GM12878 (cell line): ENCODE measurements at regions not wholly inside any gene's neighbourhood (a gene's known extent, or its start where the extent isn't known, plus 50 kb on each side); places are given as distances from the start of the nearest gene placed in this dataset.

Experiments used
- ATAC-seq: fragments of 200-7000 bp; cut with Tn5 transposase; 3 replicates; pipeline ENCODE4 v1.9.1; 2020; ENCODE audit warnings: mild to moderate bottlenecking, moderate library complexity
- BruUV-seq: library from RNA; stranded (reverse); fragments of 400-500 nt; replicated peaks from 2 replicates; lab custom pipeline; 2021; lab: Mats Ljungman, UMichigan
- CTCF ChIA-PET: fragments of 300-600 bp; sonication (Branson Sonifier 250); formaldehyde crosslinking; extraction: SDS; loops from one replicate; lab custom pipeline; 2021; ENCODE audit warnings: inconsistent platforms; lab: Yijun Ruan, JAX
- POLR2A ChIA-PET: fragments of 350-600 bp; formaldehyde crosslinking; extraction: SDS; loops from one replicate; lab custom pipeline; 2021; ENCODE audit warnings: inconsistent platforms; lab: Charles Lee
- RAD21 ChIA-PET: fragments of 300-600 bp; sonication (Branson Sonifier 250); formaldehyde crosslinking; loops from one replicate; lab custom pipeline; 2023; ENCODE audit warnings: antibody characterized with exemption; ENCODE audit not compliant: unreplicated experiment; lab: Charles Lee
- SMC1A ChIA-PET: fragments of 300-600 bp; sonication (Branson Sonifier 250); formaldehyde crosslinking; loops from one replicate; lab custom pipeline; 2023; ENCODE audit not compliant: unreplicated experiment, uncharacterized antibody; lab: Charles Lee
- DNase-seq: peaks from one replicate; pipeline ENCODE4 v3.0.0-alpha.2; 2011; ENCODE audit warnings: low read depth, low spot score
- FAIRE-seq: peaks from 3 replicates; lab custom pipeline; 2011; peaks lifted over from hg19 to GRCh38; lab: Jason Lieb, UNC
- H2AFZ ChIP-seq: 2 replicates; pipeline ENCODE4 v1.6.0; 2011; ENCODE audit warnings: low read depth, low read length, control low read depth; ENCODE audit not compliant: control insufficient read depth
- H3K27ac ChIP-seq: 2 replicates; pipeline ENCODE4 v1.5.1; 2011; ENCODE audit warnings: control low read depth; ENCODE audit not compliant: control insufficient read depth, insufficient read depth
- H3K27me3 ChIP-seq, 2 experiments: replicated peaks in 1 of 2; 2 replicates each; pipeline versions ENCODE4 v1.6.0 to v1.6.1; 2011; ENCODE audit warnings: low read length in 1 of 2; ENCODE audit not compliant: control insufficient read depth in 2 of 2, insufficient read depth in 2 of 2
- H3K36me3 ChIP-seq, 2 experiments: 2 replicates each; pipeline ENCODE4 v1.5.1; 2011; ENCODE audit warnings: low read length in 1 of 2; ENCODE audit not compliant: control insufficient read depth in 2 of 2, insufficient read depth in 2 of 2
- H3K4me1 ChIP-seq: 2 replicates; pipeline ENCODE4 v1.6.1; 2011; ENCODE audit warnings: mild to moderate bottlenecking, low read length, moderate library complexity, mixed read lengths; ENCODE audit not compliant: control insufficient read depth, insufficient read depth
- H3K4me2 ChIP-seq: 2 replicates; pipeline ENCODE4 v1.6.0; 2011; ENCODE audit warnings: control low read depth; ENCODE audit not compliant: control insufficient read depth, insufficient read depth
- H3K4me3 ChIP-seq: fragments of 200-600 bp; sonication (generic); 2 replicates; pipeline ENCODE4 v1.5.1; 2016
- H3K79me2 ChIP-seq: 2 replicates; pipeline ENCODE4 v1.6.0; 2011; ENCODE audit warnings: low read length; ENCODE audit not compliant: control insufficient read depth, insufficient read depth
- H3K9ac ChIP-seq: 2 replicates; pipeline ENCODE4 v1.8.0; 2011; ENCODE audit warnings: low read length, control low read depth, mixed read lengths; ENCODE audit not compliant: control insufficient read depth, insufficient read depth
- H3K9me3 ChIP-seq: replicated peaks from 3 replicates; pipeline ENCODE4 v1.5.1; 2011; ENCODE audit warnings: mild to moderate bottlenecking, low read length; ENCODE audit not compliant: control insufficient read depth, insufficient read depth
- H4K20me1 ChIP-seq: 2 replicates; pipeline ENCODE4 v1.6.0; 2011; ENCODE audit not compliant: control insufficient read depth, insufficient read depth
- ATF7 ChIP-seq: fragments of 450-650 bp; IDR thresholded peaks from 2 replicates; pipeline ENCODE4 v1.6.1; 2016; ENCODE audit warnings: low read depth, mild to moderate bottlenecking
- BRCA1 ChIP-seq: IDR thresholded peaks from 2 replicates; pipeline ENCODE4 v1.6.1; 2011; ENCODE audit warnings: low read depth, low read length, improper control_type of control experiment
- GATAD2B ChIP-seq: fragments of 450-650 bp; conservative IDR thresholded peaks from 2 replicates; pipeline ENCODE4 v1.6.1; 2017; ENCODE audit warnings: low read depth, mild to moderate bottlenecking, moderate library complexity
- NR2C1 ChIP-seq: fragments of 450-650 bp; IDR thresholded peaks from 2 replicates; pipeline ENCODE4 v1.6.1; 2017; ENCODE audit warnings: antibody characterized with exemption, mild to moderate bottlenecking, moderate library complexity
- PAX8 ChIP-seq: fragments of 450-650 bp; IDR thresholded peaks from 2 replicates; pipeline ENCODE4 v1.6.1; 2017; ENCODE audit warnings: mild to moderate bottlenecking, moderate library complexity
- PKNOX1 ChIP-seq: fragments of 450-650 bp; IDR thresholded peaks from 2 replicates; pipeline ENCODE4 v1.6.1; 2016; ENCODE audit warnings: mild to moderate bottlenecking
- POLR2AphosphoS2 ChIP-seq: IDR thresholded peaks from 2 replicates; pipeline ENCODE4 v1.6.1; 2011; ENCODE audit warnings: low read depth, mild to moderate bottlenecking, low read length, improper control_type of control experiment, moderate library complexity
- SMC3 ChIP-seq: IDR thresholded peaks from 2 replicates; pipeline ENCODE4 v1.6.1; 2011; ENCODE audit warnings: low read length, improper control_type of control experiment, borderline replicate concordance
- TAF1 ChIP-seq: IDR thresholded peaks from 2 replicates; pipeline ENCODE4 v1.6.1; 2011; ENCODE audit warnings: mild to moderate bottlenecking, low read depth, low read length, borderline replicate concordance
- ZSCAN29 ChIP-seq: fragments of 450-650 bp; IDR thresholded peaks from 2 replicates; pipeline ENCODE4 v1.6.1; 2017; ENCODE audit warnings: mild to moderate bottlenecking, moderate library complexity
- WGBS: methylation state at CpG from one replicate; pipeline ENCODE4 v1.1.6; 2016; ENCODE audit warnings: low lambda C conversion rate; ENCODE audit not compliant: insufficient replicate concordance, insufficient coverage; ENCODE audit errors: missing lambda C conversion rate; 5-methylcytosine and 5-hydroxymethylcytosine counted together
- in situ Hi-C: fragments of 300-500 bp; cut with MboI; formaldehyde crosslinking; loops from 9 replicates; pipeline ENCODE4 v1.14.3; 2018; ENCODE audit warnings: mixed read lengths
- intact Hi-C: fragments of 100-400 bp; cut with micrococcal nuclease; formaldehyde crosslinking; loops from one replicate; pipeline ENCODE4 v1.14.2; 2022; ENCODE audit not compliant: unreplicated experiment
- TF ChIP-seq, protein P1 (sequence below), 3 experiments: IDR thresholded peaks in 2 of 3; conservative IDR thresholded peaks in 1 of 3; 2 replicates each; pipeline ENCODE4 v1.5.1; 2011; ENCODE audit warnings: low read depth in 3 of 3, low read length in 3 of 3, mild to moderate bottlenecking in 3 of 3, control low read depth in 2 of 3, moderate library complexity in 2 of 3, inconsistent platforms in 1 of 3, mixed read lengths in 1 of 3; ENCODE audit not compliant: control insufficient read depth in 2 of 3, insufficient read depth in 1 of 3; ENCODE audit errors: extremely low read depth in 1 of 3
- TF ChIP-seq, protein P2 (sequence below): fragments of 450-650 bp; formaldehyde crosslinking; IDR thresholded peaks from 2 replicates; pipeline ENCODE4 v1.5.0; 2022; ENCODE audit warnings: mild to moderate bottlenecking, missing genetic modification characterization

DNA sequence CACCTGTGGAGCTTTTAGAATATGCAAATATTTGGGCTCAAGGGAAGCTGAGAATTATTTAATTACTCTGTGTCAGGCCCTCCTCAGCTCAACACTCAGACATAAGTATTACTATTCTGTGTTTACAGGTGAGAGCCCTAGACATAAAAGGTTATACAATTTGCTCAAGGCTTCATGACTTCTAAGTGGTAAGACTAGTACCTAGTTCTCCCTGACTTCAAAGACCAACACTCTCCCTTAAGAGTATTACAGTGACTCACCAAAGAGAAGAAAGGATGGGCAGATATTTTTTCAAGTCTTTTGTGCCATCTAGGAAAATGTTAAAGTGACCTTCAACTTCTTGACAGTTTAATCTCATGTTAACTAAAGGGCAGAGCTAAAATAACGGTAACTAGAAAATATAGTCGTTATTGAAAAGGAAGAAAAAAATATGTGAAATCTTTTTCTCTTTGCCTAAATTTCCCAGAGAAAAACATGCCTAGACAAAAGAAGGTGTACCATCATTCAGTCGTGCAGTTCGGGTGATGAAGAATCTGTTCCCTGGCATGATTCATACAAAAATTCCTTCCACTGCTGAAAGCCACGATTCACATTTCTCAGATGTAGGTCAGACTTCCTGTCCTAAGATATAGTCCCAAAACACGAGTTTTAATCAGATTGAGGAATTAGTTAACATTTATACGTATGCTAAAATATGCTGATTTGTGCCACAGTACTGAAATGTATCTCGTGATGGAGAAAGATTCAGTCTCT, 849.1 kb upstream of the API5 start:
- Histone ChIP-seq H3K9ac (no peak overlapping the region), H3K4me2 (no peak overlapping the region), H3K9me3 (no peaks in the 10 kb centered on the region), H3K36me3 (no peaks in the 10 kb centered on the region), H3K4me3 (no peak overlapping the region), H3K27ac (no peak overlapping the region), H4K20me1 (no peaks in the 10 kb centered on the region), H3K27me3 (no peaks in the 10 kb centered on the region), H3K79me2 (no peaks in the 10 kb centered on the region), H2AFZ (no peak overlapping the region), H3K4me1 (no peaks in the 10 kb centered on the region)
- no peak for ATAC-seq
- POLR2A ChIA-PET: no interaction called here
- RAD21 ChIA-PET: no interaction called here
- DNase-seq: no peak
- CTCF ChIA-PET: no interaction called here
- in situ Hi-C loops: no loop called here
- SMC1A ChIA-PET: no interaction called here
- intact Hi-C loops: no loop called here
- TF ChIP-seq PAX8 (no peak), GATAD2B (no peak), TAF1 (no peak), ATF7 (no peak), POLR2AphosphoS2 (no peak), ZSCAN29 (no peak), PKNOX1 (no peak), SMC3 (no peak), NR2C1 (no peak), BRCA1 (no peak)
- TF ChIP-seq, protein P1, sequence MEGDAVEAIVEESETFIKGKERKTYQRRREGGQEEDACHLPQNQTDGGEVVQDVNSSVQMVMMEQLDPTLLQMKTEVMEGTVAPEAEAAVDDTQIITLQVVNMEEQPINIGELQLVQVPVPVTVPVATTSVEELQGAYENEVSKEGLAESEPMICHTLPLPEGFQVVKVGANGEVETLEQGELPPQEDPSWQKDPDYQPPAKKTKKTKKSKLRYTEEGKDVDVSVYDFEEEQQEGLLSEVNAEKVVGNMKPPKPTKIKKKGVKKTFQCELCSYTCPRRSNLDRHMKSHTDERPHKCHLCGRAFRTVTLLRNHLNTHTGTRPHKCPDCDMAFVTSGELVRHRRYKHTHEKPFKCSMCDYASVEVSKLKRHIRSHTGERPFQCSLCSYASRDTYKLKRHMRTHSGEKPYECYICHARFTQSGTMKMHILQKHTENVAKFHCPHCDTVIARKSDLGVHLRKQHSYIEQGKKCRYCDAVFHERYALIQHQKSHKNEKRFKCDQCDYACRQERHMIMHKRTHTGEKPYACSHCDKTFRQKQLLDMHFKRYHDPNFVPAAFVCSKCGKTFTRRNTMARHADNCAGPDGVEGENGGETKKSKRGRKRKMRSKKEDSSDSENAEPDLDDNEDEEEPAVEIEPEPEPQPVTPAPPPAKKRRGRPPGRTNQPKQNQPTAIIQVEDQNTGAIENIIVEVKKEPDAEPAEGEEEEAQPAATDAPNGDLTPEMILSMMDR (IDR thresholded peaks at IDR 0.05 in 2 of 3, conservative IDR thresholded peaks at IDR 0.05 in 1 of 3; ENCODE audit: control insufficient read depth in 2 of 3, extremely low read depth in 1 of 3, insufficient read depth in 1 of 3, low read depth in 3 of 3, low read length in 3 of 3): no peak
- TF ChIP-seq, protein P2, sequence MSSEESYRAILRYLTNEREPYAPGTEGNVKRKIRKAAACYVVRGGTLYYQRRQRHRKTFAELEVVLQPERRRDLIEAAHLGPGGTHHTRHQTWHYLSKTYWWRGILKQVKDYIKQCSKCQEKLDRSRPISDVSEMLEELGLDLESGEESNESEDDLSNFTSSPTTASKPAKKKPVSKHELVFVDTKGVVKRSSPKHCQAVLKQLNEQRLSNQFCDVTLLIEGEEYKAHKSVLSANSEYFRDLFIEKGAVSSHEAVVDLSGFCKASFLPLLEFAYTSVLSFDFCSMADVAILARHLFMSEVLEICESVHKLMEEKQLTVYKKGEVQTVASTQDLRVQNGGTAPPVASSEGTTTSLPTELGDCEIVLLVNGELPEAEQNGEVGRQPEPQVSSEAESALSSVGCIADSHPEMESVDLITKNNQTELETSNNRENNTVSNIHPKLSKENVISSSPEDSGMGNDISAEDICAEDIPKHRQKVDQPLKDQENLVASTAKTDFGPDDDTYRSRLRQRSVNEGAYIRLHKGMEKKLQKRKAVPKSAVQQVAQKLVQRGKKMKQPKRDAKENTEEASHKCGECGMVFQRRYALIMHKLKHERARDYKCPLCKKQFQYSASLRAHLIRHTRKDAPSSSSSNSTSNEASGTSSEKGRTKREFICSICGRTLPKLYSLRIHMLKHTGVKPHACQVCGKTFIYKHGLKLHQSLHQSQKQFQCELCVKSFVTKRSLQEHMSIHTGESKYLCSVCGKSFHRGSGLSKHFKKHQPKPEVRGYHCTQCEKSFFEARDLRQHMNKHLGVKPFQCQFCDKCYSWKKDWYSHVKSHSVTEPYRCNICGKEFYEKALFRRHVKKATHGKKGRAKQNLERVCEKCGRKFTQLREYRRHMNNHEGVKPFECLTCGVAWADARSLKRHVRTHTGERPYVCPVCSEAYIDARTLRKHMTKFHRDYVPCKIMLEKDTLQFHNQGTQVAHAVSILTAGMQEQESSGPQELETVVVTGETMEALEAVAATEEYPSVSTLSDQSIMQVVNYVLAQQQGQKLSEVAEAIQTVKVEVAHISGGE: no peak
- no TSS peak for BruUV-seq
- WGBS: 35% methylated on average over 8 of the region's 8 CpGs
- no peak for FAIRE-seq
